CD4-positive, alpha-beta T cell treated with Interferon alpha-2 for 1 hour (primary cell): ENCODE measurements at regions not wholly inside any gene's neighbourhood (a gene's known extent, or its start where the extent isn't known, plus 50 kb on each side); places are given as distances from the start of the nearest gene placed in this dataset.
A peak's percentile ranks its signal among the peaks of the same experiment; 100 is the strongest.

ENCODE experiments used
- DNase-seq, 2 donors: peaks; one replicate each; pipeline ENCODE4 v3.0.0-alpha.2; 2020 to 2022

DNA sequence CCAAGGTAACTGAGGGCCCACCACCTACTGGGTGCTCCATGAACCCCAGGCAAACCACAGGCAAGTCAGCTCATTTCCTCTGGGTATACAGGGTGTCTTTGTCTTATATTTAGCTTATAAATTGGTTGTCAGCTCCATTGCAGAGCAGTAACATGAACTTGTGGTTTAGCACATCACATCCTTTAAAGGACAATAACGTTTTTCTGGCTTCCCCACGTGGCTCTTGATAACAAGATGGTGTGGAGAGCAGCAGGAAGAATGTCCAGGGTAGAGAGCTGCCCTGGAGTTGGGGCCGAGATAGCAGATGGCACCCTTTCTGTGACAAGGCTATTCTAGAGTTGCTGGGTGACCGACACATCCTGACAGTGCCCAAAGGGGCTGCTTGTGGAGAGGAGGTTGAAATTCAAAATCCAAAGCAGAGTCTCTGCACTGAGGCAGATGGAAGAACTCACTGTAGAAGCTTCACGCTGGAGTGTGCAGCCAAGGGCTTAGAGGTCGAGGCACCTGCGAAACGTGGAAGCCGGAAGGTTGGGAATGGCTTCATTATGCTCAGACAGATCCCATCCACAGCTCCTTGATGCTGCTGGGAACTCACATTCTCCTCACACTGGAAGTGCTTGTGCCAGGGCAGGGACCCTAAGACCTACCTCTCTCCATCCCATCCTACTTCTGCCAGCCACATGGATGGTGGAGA lies 133.0 kb upstream of the FRY start:
- DNase-seq: no peak

DNA sequence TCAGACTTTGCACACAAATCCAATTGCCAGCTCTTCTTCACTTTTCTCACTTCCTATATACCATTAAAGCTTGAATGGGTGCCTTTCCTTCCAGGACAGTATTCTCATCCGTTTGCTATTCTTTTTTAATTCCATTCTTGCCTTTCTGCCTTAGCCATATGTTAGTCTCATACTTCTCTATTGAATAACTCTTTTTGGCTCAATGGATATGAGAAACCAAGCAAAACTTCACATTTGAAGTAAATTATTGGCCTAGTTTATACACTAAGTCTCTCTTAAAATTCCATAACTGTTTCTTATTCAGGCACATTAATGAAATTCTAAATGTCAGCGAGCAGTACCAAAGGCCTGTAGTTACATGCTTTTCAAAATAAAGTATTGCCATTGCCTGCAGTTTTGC lies 129.6 kb upstream of the FRY start:
- DNase-seq: no peak

DNA sequence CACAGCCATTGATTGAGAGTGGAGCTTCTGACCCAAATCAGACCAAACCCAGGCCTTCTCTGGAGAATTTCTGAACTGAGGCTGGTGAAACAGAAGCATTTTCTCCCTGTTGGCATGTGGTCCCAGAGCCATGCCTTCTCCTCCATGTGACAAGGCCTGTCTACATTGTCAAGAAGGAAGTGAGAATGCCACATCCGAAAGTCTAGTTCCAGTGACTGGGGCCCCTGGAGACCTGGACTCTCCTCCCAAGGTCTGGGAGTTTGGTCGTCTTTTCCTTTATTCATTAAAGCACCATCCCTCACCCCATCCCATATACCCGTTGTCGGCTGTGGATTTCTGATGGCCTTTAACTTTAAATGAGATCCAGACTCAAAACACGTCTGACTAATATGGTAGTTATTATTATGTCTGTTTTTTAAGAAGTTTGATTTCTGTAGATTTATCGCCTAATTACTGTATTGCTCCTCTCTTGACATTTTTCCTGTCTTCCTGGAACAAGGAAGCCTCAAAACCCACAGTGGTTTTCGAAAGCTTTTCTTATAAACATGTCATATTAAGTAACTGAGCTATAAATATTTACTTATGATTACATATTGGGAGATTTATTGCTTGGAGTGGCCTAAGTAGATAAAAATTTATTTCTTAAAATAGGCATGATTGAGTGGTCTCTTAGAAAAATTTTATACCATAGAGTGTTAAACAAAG lies 128.3 kb upstream of the FRY start:
- DNase-seq: peak in 1 of 2 donors; percentile 30

DNA sequence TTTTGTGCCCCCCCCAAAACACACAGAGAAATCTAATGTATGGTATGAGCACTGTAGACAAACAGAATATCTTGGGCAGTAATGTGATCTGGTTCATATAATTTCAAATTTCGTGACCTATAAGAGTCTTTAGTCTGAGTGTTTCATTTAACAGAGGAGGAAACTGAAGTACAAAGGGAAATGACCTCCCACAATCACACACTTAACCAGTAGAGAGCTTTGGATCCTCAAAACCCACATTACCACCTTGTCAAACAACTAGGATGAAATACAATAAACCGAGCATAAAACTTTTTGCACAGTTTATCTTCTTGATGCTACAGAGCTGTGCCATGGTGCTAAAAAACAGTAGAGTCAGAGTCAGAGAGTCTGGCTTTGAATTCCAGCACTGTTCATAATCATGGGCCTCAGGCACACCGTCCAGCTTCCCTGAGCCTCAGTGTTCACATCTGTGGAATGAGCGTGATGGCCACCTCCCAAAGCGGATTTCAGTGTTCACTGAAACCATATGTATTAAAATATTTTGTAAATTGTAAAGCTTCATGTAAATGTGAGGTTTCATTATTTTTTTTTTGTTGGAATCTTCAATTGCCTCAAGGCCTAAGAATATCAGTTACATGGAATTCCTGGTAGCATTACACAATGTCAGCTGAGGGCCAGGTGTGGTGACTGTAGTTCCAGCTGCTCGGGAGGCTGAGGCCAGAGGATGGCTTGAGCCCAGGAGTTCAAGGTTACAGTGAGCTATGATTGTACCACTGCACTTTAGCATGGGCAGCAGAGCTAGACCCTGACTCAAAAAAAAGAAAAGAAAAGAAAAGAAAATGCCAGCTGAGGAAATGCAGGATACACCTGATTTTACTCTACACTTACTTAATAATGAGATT lies 126.4 kb upstream of the FRY start:
- no peak for DNase-seq

DNA sequence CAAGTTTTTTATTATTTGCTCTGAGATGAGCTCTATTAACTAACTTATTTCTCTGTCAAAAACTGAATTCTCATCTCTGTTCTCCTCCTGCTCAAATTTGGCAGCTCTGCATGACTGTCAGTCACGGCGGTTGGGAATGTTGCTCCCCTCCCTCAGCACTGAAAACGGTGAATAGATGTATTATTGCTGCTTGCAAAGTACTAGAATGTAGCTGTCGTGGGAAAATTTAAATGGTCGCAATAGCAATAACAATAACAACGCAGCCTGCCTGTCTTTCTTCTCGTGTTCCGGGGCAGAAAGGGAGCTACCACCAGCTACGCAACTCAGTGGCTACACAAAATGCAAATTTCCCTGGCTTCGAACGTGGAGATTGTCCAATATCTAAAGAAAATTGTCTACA lies 125.6 kb upstream of the FRY start:
- DNase-seq: no peak

DNA sequence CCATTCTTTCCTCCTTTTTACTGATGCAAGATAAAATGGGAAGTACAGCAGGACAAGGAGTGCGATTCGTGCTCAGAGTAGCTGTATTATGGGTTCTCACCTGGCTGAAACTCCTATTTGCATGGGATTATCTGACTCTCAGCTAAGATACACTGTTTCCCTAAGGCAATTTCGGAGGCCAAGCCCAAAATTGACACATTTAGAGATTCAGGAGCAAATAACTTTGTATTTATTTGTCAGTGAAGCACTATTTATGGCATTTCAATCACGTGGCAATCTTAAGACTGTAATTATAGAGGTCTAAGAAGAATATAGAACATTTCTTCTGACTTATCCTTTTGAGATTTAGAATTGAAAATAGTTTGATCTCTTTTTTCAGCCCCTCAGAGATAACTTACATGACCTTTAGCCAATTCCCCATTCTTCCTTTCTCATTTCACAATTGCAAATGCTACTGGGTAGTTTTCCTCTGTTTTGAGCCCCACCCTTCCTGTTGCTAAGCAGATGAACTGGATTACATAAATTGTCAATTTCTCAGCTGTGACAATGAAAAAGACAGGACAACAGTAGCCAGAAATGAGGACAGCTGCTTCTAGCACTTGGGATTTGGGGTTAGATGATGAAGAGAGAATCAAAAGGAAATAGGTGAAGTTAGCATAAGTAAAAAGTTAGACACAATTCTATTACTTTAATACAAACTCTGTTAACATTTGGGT lies 122.7 kb upstream of the FRY start:
- peak; percentile 9 to 33 for DNase-seq

DNA sequence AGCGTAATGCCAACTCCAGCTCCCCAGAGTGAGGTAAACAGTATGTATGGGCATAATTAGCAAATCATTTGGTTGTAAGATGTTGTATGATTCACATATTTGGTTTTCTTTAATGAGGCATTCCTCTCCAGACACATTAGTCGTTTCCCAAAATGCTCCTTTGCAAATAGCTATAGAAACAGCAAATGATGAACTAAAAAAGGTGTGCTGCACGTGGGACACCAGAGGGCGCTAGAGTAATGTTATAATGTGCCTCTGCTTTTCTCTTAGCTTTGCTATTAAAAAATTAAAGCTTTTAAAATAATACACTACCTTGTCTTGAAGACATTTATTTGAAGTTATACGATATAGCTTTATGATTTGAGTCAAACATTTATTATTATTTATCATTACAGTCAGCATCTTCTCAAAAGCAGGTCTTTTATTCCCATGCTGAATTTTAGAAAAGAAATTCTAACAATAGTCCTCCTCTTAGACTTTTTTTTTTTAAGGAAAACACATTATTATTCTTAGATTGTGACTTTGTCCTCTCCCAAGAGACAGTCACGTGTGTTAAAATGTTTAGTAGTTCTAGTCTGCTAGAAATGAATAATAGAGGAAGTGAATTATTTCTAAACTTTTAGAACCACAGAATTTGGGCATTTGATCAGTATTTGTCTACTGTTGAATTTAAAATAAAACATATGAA lies 121.6 kb upstream of the FRY start:
- DNase-seq: peak; percentile 55 to 69

DNA sequence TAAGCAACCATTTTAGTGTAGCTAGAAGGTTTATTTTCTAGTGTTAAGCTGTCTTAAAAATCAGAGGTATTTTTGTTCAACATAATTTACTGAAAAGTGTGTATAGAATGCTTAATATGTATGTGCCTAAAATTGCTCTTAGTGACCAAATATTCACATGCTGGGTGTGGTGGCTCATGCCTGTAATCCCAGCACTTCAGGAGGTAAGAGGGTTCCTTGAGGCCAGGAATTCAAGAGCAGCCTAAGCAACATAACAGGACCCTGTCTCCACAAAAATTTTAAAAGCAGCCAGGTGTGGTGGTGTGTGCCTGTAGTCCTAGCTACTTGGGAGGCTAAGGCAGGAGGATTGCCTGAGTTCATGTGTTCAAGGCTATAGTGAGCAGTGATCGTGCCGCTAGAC lies 120.9 kb upstream of the FRY start:
- no peak for DNase-seq

DNA sequence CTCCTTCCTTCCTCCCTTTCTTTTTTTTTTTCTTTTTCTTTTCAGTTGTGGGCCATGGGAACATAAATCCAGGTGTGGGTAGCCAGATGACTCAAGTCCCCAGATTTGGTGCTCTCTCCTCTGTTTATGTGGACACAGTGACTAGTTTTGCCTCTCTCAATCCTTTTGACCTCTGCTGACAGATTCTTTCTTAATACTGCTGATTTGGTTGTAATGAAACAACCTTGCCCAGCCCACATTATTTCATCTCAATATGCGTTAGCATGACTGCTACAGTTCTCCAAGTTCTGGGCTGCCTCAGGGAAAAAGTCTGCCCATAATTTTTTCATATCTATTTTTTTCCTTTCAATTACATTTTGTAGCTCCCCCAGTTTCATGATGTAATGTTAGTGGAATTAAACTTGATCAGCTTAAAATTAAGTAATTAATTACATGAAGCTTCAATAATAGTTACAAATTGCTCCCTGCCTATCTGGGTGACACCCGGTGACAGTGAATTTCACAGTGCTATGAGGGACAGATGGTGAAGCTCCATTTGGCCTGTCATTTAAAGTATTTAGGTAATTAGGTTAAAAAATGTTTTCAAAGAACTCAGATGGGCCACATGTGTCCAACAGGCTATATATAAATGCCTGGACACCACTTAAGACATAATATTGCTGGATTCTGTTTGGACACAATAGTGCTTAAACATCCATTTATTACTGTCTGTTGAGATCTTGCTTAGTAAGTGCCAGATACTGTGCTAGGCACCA lies 118.8 kb upstream of the FRY start:
- DNase-seq: no peak

DNA sequence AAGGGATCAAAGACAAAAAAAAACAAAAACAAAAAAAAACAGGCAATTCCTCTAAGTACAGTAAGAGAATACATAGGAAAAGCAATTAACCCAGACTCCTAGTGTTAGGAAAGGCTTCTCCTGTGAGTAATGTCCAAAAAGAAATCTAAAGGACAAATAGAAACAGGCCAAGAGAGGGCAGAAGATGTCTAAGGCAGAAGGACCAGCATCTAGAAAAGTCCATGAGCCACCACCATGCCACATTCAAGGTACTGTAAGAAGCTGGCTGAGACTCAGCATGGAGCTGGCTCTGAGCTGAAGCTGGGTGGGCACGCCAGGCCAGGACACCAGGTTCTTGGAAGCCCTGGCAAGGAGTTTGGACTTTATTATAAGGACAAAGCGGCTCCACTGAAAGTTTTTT lies 118.1 kb upstream of the FRY start:
- DNase-seq: no peak

DNA sequence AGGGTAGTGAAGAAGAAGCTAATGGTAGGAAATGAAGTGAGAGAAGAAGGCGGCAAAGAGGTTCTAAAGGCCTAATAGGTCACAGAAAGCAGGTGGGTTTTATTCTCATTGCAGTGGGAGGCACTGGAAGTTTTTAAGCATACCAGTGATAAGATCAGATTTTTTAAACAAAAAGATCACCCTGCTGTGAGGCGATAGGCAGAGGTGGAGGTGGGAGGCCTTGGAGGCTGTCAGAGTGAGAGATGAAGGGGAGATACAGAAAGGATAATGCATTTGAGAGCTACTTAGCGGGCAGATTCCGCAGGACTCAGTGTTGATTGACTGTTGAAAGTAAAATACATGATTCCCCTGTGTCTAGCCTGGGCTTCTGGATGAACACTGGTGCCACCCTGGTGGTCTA lies 116.7 kb upstream of the FRY start:
- DNase-seq: no peak

DNA sequence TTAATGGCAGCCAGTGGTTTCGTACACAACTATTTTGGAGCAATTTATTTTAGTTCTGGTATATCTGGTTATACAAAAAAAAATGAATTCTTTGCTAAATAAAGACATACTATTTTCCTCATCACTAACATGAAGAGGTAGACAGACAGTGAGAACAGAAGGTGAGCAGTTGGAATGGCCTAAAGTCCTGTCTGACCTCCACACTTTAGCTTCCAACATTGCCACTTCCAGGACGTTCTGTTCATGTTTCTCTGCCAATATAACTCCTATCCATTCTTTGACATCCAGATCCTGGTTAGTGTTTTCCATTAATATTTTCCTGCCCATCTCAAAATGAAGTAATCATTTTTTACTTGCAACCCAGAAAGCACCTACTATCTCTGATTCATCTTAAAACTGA lies 112.9 kb upstream of the FRY start:
- no peak for DNase-seq

DNA sequence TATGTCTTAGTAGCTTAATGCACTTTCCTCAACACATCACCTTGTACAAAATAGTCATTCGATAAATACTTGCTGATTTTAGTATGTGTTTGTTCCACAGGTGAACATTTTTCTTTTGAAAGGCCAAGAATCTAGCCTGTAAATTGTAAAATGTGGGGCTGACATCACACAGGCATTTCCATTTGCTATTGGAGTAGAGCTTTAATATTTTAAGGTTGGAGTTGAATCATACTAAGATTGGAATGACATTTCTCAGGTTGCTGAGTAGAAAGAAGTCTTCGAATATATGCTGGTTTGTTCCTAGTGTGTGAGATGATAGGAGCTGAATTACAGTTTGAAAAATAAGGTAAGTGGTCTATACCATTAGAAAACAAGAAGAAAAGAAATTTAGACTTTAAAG lies 112.3 kb upstream of the FRY start:
- no peak for DNase-seq

DNA sequence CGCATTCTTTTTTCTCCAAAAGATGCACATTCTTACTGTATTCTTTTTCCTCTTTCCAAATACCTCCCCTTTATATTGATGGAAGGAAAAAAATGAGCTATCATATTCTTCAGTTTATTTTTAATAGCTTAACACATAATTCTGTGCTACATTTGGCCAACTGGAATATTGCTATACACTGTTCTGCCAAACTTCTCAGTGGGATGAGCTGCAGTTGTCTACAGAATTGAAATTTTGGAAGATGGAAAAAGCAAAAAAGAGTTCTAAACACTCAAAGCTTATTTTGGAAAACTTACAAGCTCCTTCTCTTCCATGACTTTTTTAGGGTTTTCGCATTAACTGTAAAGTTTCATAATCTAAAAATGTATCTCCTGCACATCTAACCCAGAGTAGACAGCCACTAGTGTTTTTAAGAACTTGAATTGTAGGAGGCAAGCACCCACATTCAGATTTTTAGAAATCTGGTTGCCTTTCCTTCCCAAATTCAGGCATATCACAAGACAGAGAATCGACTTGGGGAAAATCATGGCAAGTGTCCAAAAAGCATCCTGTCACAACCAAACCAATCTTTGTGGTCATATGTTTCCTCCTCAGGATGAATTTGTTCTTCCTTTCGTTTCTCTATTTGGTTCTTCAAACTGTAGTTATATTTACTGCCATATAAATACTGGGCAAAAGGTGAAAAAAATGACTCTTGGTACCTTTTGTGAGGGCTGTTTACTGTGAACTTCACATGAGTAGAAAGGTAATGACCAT lies 111.4 kb upstream of the FRY start:
- no peak for DNase-seq

DNA sequence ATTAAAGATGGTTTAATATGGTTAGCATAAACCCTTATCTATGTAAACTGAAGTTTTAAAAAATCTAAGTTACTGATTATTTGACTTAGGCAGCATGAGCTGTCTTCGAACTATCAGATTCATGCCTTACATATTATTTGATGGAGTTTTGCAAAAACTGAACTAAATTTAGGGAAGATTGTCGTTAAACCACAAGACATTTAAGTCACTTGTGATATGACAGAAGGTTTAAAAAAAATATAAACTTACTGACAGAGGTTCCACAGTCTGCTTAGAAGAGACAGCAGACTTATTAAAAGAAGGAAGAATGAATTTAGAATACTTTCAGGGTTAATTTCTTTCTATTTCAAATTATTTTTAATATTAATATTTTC lies 110.9 kb upstream of the FRY start:
- DNase-seq: no peak

DNA sequence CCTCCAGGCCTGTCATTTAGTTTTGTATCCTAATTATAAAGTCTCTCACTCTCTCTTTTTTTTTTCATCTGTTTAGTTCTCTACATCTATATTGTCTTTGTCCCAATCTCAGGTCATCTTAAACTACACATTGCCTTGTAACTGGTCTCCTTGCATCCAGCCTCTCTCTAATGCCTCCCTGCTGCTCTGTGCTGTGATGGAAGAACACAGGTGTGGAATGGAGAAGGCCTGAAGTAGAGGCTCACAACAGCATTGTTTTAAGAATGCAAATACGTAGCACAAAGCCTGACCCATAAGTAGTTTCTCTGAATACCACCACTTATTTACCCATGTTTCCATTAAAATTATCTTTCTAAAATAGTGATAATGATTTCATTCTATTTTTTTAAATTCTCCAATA lies 108.8 kb upstream of the FRY start:
- DNase-seq: no peak

DNA sequence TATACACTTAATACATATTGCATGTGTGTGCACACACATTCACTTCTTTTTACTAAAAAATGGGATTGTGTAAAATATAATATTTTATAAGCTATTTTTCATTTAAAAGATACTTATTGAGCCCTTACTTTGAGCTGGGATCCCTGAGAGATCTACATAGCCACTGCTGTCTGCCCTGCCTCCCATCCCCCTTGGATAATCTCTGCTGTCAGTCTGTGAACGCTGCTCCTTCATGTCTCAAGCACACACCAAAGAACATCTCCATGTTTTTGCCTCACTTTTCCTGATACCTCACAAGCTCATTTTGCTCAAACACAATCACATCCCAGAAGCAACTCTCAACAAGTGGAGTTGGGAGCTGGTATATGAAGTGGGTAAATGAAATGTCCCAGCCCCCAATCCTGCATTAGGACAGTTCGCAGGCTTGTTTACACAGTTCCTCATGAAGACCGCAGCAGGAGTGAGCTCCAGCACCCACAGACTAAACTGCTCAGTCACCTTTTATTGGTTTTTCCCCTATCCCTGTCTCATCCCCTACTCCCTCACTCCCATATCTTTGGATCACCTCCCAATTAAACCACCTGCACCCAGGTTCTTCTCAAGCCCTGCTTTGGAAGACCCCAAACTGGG lies 108.3 kb upstream of the FRY start:
- no peak for DNase-seq

DNA sequence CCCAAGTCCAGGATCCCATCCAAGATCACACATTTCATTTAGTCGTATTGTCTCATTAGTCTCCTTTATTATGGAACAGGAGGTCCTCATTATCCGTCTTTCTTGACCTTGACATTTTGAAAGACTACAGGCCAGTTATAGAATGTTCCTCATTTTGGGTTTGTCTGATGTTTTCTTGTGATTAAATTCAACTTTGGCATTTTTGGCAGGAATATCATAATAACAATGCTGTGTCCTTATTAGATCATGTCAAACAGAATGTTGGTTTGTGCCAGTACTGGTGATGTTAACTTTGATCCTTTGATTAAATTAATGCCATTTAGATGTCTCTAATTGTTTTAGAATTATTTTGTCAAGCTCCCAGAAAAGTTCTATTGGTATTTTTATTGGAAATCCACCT lies 106.5 kb upstream of the FRY start:
- DNase-seq: no peak

DNA sequence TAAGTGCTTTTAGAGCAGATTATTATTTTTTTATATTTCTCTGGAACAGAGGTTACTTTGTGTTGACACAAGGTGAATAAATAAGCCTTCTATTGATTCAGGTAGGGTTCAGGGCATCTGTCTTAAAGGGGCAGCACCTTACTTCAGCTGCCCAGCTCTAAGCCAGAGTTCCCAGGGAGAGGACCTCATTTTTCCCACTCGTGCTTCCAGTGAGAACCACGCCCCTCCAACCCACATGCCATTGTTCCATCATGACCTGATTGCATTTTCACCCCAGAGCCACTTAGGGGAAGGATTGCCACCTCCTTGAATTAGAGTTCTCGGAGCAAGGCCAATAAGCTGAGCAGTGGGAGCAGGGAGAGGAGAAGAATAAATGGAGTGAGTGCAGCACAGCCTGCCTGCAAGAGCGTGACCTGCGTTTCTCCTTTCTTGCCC lies 104.3 kb upstream of the FRY start:
- DNase-seq: no peak

DNA sequence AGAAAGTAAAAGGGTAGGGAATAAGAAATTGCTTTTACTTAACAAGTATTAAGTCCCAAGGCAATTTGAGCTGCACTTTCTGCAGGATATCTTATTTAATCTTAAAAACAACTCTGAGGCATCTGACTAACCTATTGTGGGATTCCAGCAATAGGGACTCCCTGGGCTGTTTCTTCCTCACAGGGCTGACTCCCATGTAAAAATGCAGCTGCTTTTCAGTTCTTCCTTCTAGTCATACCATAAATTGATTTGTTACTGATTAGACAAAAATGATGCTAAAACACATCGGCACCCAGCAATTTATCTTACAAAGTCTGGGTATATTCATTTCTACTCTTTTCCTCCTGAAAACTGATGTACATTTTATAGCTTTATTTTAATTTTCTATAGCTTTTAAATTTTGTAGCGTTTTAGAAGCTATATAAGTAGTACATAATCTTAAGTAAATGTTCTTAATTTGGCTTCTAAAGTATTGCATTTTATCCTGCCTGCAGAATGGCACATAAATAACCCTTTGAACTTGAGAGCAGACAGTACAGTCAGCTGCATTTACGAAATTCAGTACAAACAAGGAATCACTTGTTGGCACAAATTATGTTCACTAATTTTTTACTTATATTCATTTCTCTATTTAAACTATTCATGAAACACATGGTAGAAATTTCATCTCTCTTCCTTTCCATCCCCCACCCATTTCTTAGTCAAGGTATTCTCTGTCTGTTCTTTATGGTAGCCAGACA lies 102.4 kb upstream of the FRY start:
- DNase-seq: no peak
